ENCODE measurements at regions not wholly inside any gene's neighbourhood (a gene's known extent, or its start where the extent isn't known, plus 50 kb on each side); places are given as distances from the start of the nearest gene placed in this dataset.

DNA sequence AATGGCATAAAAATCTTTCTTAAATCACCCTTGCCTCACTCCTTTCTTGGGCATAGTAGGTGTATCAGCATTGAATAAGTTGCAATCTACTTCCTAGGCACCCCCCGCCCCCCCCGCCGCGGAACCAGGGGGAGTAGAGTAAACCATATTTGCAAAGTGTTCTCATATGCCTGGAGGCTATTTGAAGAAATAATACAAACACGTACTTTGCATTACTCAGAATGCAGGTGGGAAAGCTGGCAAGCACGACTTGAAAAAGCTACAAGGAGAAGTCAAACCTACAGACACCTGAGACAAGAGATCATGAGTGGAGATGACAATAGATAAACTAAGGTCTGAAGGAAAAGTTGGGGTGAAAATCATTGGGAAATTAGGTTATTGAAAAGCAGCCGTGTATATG is 65.6 kb downstream of the POM121L12 start:
- TF ChIP-seq CTCF (IDR thresholded peaks at IDR 0.05) (no peak), EP300 (IDR thresholded peaks at IDR 0.05) (no peak), POLR2A (IDR thresholded peaks at IDR 0.05) (no peak), POLR2AphosphoS5 (IDR thresholded peaks at IDR 0.05) (no peak)

Measured in gastroesophageal sphincter (tissue), 3 donors.